T1000 (cell line): ENCODE measurements at regions not wholly inside any gene's neighbourhood (a gene's known extent, or its start where the extent isn't known, plus 50 kb on each side); places are given as distances from the start of the nearest gene placed in this dataset.

Source experiments
- DNase-seq: peaks from one replicate; lab custom pipeline; 2025; ENCODE audit warnings: mixed read lengths; lab: John Stamatoyannopoulos, UW

- DNase-seq, result no peak
These were observed 504.8 kb downstream of the JRKL start for GRCh38 chr11:96894587-96894986.

- DNase-seq, result no peak
These were observed 510.2 kb downstream of the JRKL start for GRCh38 chr11:96899971-96900370.

GRCh38 chr11:96905143-96905542 lies 515.3 kb downstream of the JRKL start:
- DNase-seq, result no peak

- no peak for DNase-seq
These were observed 515.9 kb downstream of the JRKL start for GRCh38 chr11:96905663-96906062.

GRCh38 chr11:96906476-96906875 lies 516.7 kb downstream of the JRKL start:
- no peak for DNase-seq

- DNase-seq, result no peak
These were observed 536.0 kb downstream of the JRKL start for GRCh38 chr11:96925862-96926261.

- DNase-seq, result no peak
These were observed 550.4 kb downstream of the JRKL start for GRCh38 chr11:96940227-96940626.

GRCh38 chr11:96942855-96943254 lies 553.0 kb downstream of the JRKL start:
- DNase-seq, result no peak

- DNase-seq, result no peak
These were observed 554.2 kb downstream of the JRKL start for GRCh38 chr11:96943970-96944369.

GRCh38 chr11:96948066-96948465 lies 558.3 kb downstream of the JRKL start:
- DNase-seq, result no peak

GRCh38 chr11:96949464-96949863 lies 559.7 kb downstream of the JRKL start:
- DNase-seq, result no peak

- DNase-seq, result no peak
These were observed 564.9 kb downstream of the JRKL start for GRCh38 chr11:96954587-96955242.

- DNase-seq, result no peak
These were observed 570.7 kb downstream of the JRKL start for GRCh38 chr11:96960476-96960875.

GRCh38 chr11:96960926-96961325 lies 571.1 kb downstream of the JRKL start:
- no peak for DNase-seq

GRCh38 chr11:96961931-96962330 lies 572.1 kb downstream of the JRKL start:
- DNase-seq, result no peak

GRCh38 chr11:96963375-96963774 lies 573.6 kb downstream of the JRKL start:
- DNase-seq, result no peak

GRCh38 chr11:96964661-96965060 lies 574.8 kb downstream of the JRKL start:
- DNase-seq, result no peak

GRCh38 chr11:96967616-96968015 lies 577.8 kb downstream of the JRKL start:
- no peak for DNase-seq

GRCh38 chr11:96969251-96969650 lies 579.4 kb downstream of the JRKL start:
- no peak for DNase-seq

- DNase-seq, result no peak
These were observed 588.9 kb downstream of the JRKL start for GRCh38 chr11:96978751-96979150.

GRCh38 chr11:96986516-96986915 lies 596.7 kb downstream of the JRKL start:
- DNase-seq, result no peak

- no peak for DNase-seq
These were observed 601.1 kb downstream of the JRKL start for GRCh38 chr11:96990914-96991313.

- no peak for DNase-seq
These were observed 610.7 kb downstream of the JRKL start for GRCh38 chr11:97000481-97000880.

GRCh38 chr11:97007283-97007682 lies 617.5 kb downstream of the JRKL start:
- DNase-seq, result no peak
